Natural killer cell (primary cell): ENCODE measurements at regions not wholly inside any gene's neighbourhood (a gene's known extent, or its start where the extent isn't known, plus 50 kb on each side); places are given as distances from the start of the nearest gene placed in this dataset.

Source experiments
- ATAC-seq, 3 donors: fragments of 150-1000 bp in 2 of 3; fragments of 200-7000 bp in 1 of 3; cut with Tn5 transposase; 1 replicate in 1 of 3; 2 replicates in 2 of 3; pipeline ENCODE4 v1.10.0; 2021; ENCODE audit warnings: mild to moderate bottlenecking in 2 of 3, moderate library complexity in 2 of 3
- DNase-seq, 2 donors: peaks; one replicate each; pipeline versions ENCODE4 v3.0.0 to v3.0.0-alpha.2; 2013 to 2021; ENCODE audit warnings: mixed read lengths in 1 of 2
- H3K27ac ChIP-seq: one replicate; pipeline ENCODE4 v1.5.1; 2013; ENCODE audit warnings: mild to moderate bottlenecking, low read length
- H3K27me3 ChIP-seq: one replicate; pipeline ENCODE4 v1.6.1; 2013; ENCODE audit warnings: low read length; ENCODE audit not compliant: control insufficient read depth, insufficient read depth
- H3K36me3 ChIP-seq: one replicate; pipeline ENCODE4 v1.6.1; 2013; ENCODE audit warnings: low read length; ENCODE audit not compliant: control insufficient read depth, insufficient read depth
- H3K4me1 ChIP-seq: one replicate; pipeline ENCODE4 v1.6.1; 2013; ENCODE audit warnings: low read length; ENCODE audit not compliant: control insufficient read depth, insufficient read depth
- H3K4me3 ChIP-seq: one replicate; pipeline ENCODE4 v1.5.1; 2013; ENCODE audit warnings: low read length
- H3K9me3 ChIP-seq: one replicate; pipeline ENCODE4 v1.6.1; 2013; ENCODE audit warnings: low read length; ENCODE audit not compliant: control insufficient read depth, insufficient read depth
- H3K27ac Mint-ChIP-seq, 2 donors: one replicate each; pipeline ENCODE4 v1.8.0; 2022; ENCODE audit warnings: mild to moderate bottlenecking in 2 of 2, mixed read lengths in 2 of 2, moderate library complexity in 1 of 2
- H3K27me3 Mint-ChIP-seq, 2 donors: one replicate each; pipeline ENCODE4 v1.8.0; 2022; ENCODE audit warnings: low read depth in 2 of 2, mixed read lengths in 2 of 2
- H3K36me3 Mint-ChIP-seq: one replicate; pipeline ENCODE4 v1.8.0; 2022; ENCODE audit warnings: mixed read lengths
- H3K4me1 Mint-ChIP-seq, 2 donors: one replicate each; pipeline ENCODE4 v1.8.0; 2022; ENCODE audit warnings: mixed read lengths in 2 of 2
- H3K4me3 Mint-ChIP-seq: one replicate; pipeline ENCODE4 v1.8.0; 2022; ENCODE audit warnings: mild to moderate bottlenecking, moderate library complexity, mixed read lengths
- H3K9me3 Mint-ChIP-seq, 2 donors: one replicate each; pipeline ENCODE4 v1.8.0; 2022; ENCODE audit warnings: mixed read lengths in 2 of 2
- WGBS: methylation state at CpG from one replicate; pipeline ENCODE4 v1.1.7; 2013; ENCODE audit warnings: missing lambda C conversion rate; ENCODE audit not compliant: insufficient coverage; 5-methylcytosine and 5-hydroxymethylcytosine counted together
- intact Hi-C: fragments of 100-400 bp; cut with micrococcal nuclease; formaldehyde crosslinking; loops from one replicate; pipeline ENCODE4 v1.14.2; 2022
- TF ChIP-seq, protein P1 (sequence below): fragments of 200-600 bp; IDR thresholded peaks from one replicate; pipeline ENCODE4 v1.8.0; 2022; ENCODE audit warnings: antibody characterized with exemption

DNA sequence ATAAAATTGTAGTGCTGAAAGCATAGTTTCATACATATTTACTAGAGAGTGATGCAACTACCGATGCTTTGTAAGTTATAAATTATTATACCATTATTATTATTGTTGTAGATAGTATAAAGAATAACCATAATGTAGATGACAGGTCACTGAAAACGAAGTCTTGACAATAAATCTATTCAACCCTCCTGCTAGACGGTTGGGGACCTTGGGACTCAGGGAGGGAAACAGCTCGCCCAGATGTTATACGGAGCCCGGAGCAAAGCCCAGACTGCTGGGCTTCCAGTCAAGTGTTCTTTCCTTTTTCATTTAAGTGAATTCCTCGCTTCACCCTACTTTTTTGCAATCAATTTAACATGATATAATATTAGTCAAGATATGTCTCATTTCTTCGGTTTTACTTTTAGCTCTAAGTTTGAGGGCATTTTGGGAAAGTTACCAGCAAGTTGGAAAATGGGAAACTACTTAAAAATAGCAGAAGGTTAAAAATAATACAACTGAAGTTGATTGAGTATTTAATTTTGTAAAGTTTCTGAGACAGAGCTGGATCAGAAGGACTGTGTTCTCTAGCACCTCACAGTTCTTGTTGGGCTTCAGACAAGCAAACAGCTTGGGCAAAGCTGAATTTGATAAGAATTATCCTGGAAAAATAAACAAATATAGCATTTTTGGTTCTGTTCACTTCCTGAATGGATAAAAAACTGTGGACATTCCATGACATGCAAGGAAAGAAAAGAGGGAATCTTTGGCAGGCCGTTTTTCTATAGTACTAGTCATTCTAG, 173.4 kb upstream of the TP63 start:
- no peaks in the 10 kb centered on the region for H3K4me1 Mint-ChIP-seq
- intact Hi-C loops = no loop called here
- 81% methylated on average over 6 of the region's 9 CpGs for WGBS
- peaks cover 4% of the 10 kb centered on the region for H3K9me3 ChIP-seq
- H3K27me3 ChIP-seq = no peaks in the 10 kb centered on the region
- H3K36me3 Mint-ChIP-seq = no peaks in the 10 kb centered on the region
- no peaks in the 10 kb centered on the region for H3K4me1 ChIP-seq
- H3K36me3 ChIP-seq = no peaks in the 10 kb centered on the region
- H3K9me3 Mint-ChIP-seq = peaks cover 3 to 11% of the 10 kb centered on the region in 2 donors
- H3K27me3 Mint-ChIP-seq = peaks cover 0 to 2% of the 10 kb centered on the region in 2 donors
- TF ChIP-seq, protein P1, sequence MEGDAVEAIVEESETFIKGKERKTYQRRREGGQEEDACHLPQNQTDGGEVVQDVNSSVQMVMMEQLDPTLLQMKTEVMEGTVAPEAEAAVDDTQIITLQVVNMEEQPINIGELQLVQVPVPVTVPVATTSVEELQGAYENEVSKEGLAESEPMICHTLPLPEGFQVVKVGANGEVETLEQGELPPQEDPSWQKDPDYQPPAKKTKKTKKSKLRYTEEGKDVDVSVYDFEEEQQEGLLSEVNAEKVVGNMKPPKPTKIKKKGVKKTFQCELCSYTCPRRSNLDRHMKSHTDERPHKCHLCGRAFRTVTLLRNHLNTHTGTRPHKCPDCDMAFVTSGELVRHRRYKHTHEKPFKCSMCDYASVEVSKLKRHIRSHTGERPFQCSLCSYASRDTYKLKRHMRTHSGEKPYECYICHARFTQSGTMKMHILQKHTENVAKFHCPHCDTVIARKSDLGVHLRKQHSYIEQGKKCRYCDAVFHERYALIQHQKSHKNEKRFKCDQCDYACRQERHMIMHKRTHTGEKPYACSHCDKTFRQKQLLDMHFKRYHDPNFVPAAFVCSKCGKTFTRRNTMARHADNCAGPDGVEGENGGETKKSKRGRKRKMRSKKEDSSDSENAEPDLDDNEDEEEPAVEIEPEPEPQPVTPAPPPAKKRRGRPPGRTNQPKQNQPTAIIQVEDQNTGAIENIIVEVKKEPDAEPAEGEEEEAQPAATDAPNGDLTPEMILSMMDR = no peak
- no peak overlapping the region for H3K4me3 ChIP-seq
- DNase-seq (no peak), ATAC-seq (no peak)
- no peak overlapping the region for H3K4me3 Mint-ChIP-seq
- no peak overlapping the region for H3K27ac ChIP-seq
- H3K27ac Mint-ChIP-seq = no peak overlapping the region

- Mint-ChIP-seq H3K4me3 (no peak overlapping the region), H3K36me3 (no peaks in the 10 kb centered on the region), H3K4me1 (no peaks in the 10 kb centered on the region), H3K27me3 (peaks cover 0 to 2% of the 10 kb centered on the region in 2 donors), H3K27ac (no peak overlapping the region), H3K9me3 (peaks cover 3 to 11% of the 10 kb centered on the region in 2 donors)
- H3K36me3 ChIP-seq = no peaks in the 10 kb centered on the region
- ATAC-seq = no peak
- intact Hi-C loops = no loop called here
- H3K4me3 ChIP-seq = no peak overlapping the region
- no peak for DNase-seq
- 93% methylated on average over 7 of the region's 7 CpGs for WGBS
- no peaks in the 10 kb centered on the region for H3K27me3 ChIP-seq
- peaks cover 4% of the 10 kb centered on the region for H3K9me3 ChIP-seq
- no peaks in the 10 kb centered on the region for H3K4me1 ChIP-seq
- TF ChIP-seq, protein P1 = no peak
- H3K27ac ChIP-seq = no peak overlapping the region
Observed at GRCh38 chr3:189458528-189458927, 172.7 kb upstream of the TP63 start.

GRCh38 chr3:189459231-189459630, 172.0 kb upstream of the TP63 start:
- H3K4me1 ChIP-seq = no peaks in the 10 kb centered on the region
- no peak overlapping the region for H3K27ac Mint-ChIP-seq
- peaks cover 4% of the 10 kb centered on the region for H3K9me3 ChIP-seq
- H3K4me3 ChIP-seq = no peak overlapping the region
- no peak for ATAC-seq
- H3K9me3 Mint-ChIP-seq = peaks cover 3 to 11% of the 10 kb centered on the region in 2 donors
- no CpG with 5 or more reads among the region's 2 CpGs for WGBS
- no peak for DNase-seq
- no peak overlapping the region for H3K4me3 Mint-ChIP-seq
- H3K4me1 Mint-ChIP-seq = no peaks in the 10 kb centered on the region
- H3K27ac ChIP-seq = no peak overlapping the region
- TF ChIP-seq, protein P1 = no peak
- intact Hi-C loops = no loop called here
- no peaks in the 10 kb centered on the region for H3K36me3 Mint-ChIP-seq
- no peaks in the 10 kb centered on the region for H3K36me3 ChIP-seq
- H3K27me3 ChIP-seq = no peaks in the 10 kb centered on the region
- H3K27me3 Mint-ChIP-seq = no peaks in the 10 kb centered on the region

GRCh38 chr3:189460511-189460910, 170.7 kb upstream of the TP63 start:
- DNase-seq (no peak), ATAC-seq (no peak)
- intact Hi-C loops = no loop called here
- Histone ChIP-seq H3K4me1 (no peaks in the 10 kb centered on the region), H3K27me3 (no peaks in the 10 kb centered on the region), H3K27ac (no peak overlapping the region), H3K36me3 (no peaks in the 10 kb centered on the region), H3K9me3 (no peaks in the 10 kb centered on the region), H3K4me3 (no peak overlapping the region)
- TF ChIP-seq, protein P1 = no peak
- WGBS = 86% methylated on average over 1 of the region's 2 CpGs
- no peaks in the 10 kb centered on the region for H3K27me3 Mint-ChIP-seq
- no peak overlapping the region for H3K27ac Mint-ChIP-seq
- H3K4me3 Mint-ChIP-seq = no peak overlapping the region
- H3K4me1 Mint-ChIP-seq = no peaks in the 10 kb centered on the region
- H3K36me3 Mint-ChIP-seq = no peaks in the 10 kb centered on the region
- peaks cover 0 to 11% of the 10 kb centered on the region in 2 donors for H3K9me3 Mint-ChIP-seq
